HEK293 (cell line): ENCODE measurements at regions not wholly inside any gene's neighbourhood (a gene's known extent, or its start where the extent isn't known, plus 50 kb on each side); places are given as distances from the start of the nearest gene placed in this dataset.

Experiments
- KLF7 ChIP-seq: fragments of 450-650 bp; formaldehyde crosslinking; IDR thresholded peaks from 2 replicates; pipeline ENCODE4 v1.5.1; 2016; ENCODE audit warnings: missing biosample characterization, missing genetic modification characterization, borderline replicate concordance
- MEIS1 ChIP-seq: sonication (generic); formaldehyde crosslinking; IDR thresholded peaks from 2 replicates; pipeline ENCODE4 v1.8.1; 2022; ENCODE audit warnings: missing genetic modification reagents, mild to moderate bottlenecking, borderline replicate concordance
- ZBTB21 ChIP-seq: fragments of 450-650 bp; formaldehyde crosslinking; IDR thresholded peaks from 2 replicates; pipeline ENCODE4 v1.5.1; 2017; ENCODE audit warnings: missing biosample characterization, missing genetic modification characterization
- ZNF16 ChIP-seq: fragments of 450-650 bp; formaldehyde crosslinking; IDR thresholded peaks from 2 replicates; pipeline ENCODE4 v1.5.1; 2016; ENCODE audit warnings: low read depth, missing biosample characterization, missing genetic modification characterization
- ZNF585B ChIP-seq: fragments of 450-650 bp; formaldehyde crosslinking; IDR thresholded peaks from 2 replicates; pipeline ENCODE4 v1.5.1; 2016; ENCODE audit warnings: missing biosample characterization, missing genetic modification characterization
- ZNF629 ChIP-seq: fragments of 450-650 bp; formaldehyde crosslinking; IDR thresholded peaks from 2 replicates; pipeline ENCODE4 v1.5.1; 2017; ENCODE audit warnings: missing biosample characterization, missing genetic modification characterization
- ZNF843 ChIP-seq: fragments of 450-650 bp; formaldehyde crosslinking; IDR thresholded peaks from 2 replicates; pipeline ENCODE4 v1.5.1; 2016; ENCODE audit warnings: missing biosample characterization, missing genetic modification characterization
- TF ChIP-seq, protein P1 (sequence below): fragments of 450-650 bp; formaldehyde crosslinking; IDR thresholded peaks from 2 replicates; pipeline ENCODE4 v1.5.1; 2016; ENCODE audit warnings: missing biosample characterization, missing genetic modification characterization
- TF ChIP-seq, protein P2 (sequence below): fragments of 450-650 bp; formaldehyde crosslinking; IDR thresholded peaks from 2 replicates; pipeline ENCODE4 v1.5.1; 2016; ENCODE audit warnings: missing biosample characterization, missing genetic modification characterization
- TF ChIP-seq, protein P3 (sequence below): fragments of 450-650 bp; formaldehyde crosslinking; IDR thresholded peaks from 2 replicates; pipeline ENCODE4 v1.5.1; 2016; ENCODE audit warnings: missing biosample characterization, missing genetic modification characterization
- TF ChIP-seq, protein P4 (sequence below): fragments of 450-650 bp; formaldehyde crosslinking; IDR thresholded peaks from 2 replicates; pipeline ENCODE4 v1.5.1; 2016; ENCODE audit warnings: missing biosample characterization, missing genetic modification characterization, low read depth

DNA sequence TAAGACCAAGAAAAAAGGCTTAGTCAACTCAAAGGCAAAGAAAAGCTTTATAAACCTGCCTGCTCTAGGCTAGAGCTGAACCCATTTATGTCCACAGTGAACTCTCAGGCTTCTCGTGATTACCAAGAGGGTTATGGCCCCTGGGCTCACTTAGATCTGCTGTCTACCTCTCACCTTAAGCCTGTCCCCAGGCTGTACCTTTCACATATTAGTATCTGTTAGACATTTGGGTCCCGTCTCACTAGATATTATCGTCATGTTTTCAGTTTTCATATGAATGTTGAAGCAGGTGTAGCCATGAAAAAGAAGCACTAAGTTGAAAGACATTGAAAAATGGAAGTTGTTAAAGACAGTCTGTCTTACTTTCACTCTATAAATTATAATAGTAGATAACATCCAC, 75.2 kb upstream of the COX7C start:
- TF ChIP-seq, protein P1, sequence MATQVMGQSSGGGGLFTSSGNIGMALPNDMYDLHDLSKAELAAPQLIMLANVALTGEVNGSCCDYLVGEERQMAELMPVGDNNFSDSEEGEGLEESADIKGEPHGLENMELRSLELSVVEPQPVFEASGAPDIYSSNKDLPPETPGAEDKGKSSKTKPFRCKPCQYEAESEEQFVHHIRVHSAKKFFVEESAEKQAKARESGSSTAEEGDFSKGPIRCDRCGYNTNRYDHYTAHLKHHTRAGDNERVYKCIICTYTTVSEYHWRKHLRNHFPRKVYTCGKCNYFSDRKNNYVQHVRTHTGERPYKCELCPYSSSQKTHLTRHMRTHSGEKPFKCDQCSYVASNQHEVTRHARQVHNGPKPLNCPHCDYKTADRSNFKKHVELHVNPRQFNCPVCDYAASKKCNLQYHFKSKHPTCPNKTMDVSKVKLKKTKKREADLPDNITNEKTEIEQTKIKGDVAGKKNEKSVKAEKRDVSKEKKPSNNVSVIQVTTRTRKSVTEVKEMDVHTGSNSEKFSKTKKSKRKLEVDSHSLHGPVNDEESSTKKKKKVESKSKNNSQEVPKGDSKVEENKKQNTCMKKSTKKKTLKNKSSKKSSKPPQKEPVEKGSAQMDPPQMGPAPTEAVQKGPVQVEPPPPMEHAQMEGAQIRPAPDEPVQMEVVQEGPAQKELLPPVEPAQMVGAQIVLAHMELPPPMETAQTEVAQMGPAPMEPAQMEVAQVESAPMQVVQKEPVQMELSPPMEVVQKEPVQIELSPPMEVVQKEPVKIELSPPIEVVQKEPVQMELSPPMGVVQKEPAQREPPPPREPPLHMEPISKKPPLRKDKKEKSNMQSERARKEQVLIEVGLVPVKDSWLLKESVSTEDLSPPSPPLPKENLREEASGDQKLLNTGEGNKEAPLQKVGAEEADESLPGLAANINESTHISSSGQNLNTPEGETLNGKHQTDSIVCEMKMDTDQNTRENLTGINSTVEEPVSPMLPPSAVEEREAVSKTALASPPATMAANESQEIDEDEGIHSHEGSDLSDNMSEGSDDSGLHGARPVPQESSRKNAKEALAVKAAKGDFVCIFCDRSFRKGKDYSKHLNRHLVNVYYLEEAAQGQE (tag by site-specific recombination): no peak
- TF ChIP-seq ZNF843 (tag by site-specific recombination): no peak
- TF ChIP-seq, protein P2, sequence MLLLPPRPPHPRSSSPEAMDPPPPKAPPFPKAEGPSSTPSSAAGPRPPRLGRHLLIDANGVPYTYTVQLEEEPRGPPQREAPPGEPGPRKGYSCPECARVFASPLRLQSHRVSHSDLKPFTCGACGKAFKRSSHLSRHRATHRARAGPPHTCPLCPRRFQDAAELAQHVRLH (tag by site-specific recombination): no peak
- TF ChIP-seq, protein P3, sequence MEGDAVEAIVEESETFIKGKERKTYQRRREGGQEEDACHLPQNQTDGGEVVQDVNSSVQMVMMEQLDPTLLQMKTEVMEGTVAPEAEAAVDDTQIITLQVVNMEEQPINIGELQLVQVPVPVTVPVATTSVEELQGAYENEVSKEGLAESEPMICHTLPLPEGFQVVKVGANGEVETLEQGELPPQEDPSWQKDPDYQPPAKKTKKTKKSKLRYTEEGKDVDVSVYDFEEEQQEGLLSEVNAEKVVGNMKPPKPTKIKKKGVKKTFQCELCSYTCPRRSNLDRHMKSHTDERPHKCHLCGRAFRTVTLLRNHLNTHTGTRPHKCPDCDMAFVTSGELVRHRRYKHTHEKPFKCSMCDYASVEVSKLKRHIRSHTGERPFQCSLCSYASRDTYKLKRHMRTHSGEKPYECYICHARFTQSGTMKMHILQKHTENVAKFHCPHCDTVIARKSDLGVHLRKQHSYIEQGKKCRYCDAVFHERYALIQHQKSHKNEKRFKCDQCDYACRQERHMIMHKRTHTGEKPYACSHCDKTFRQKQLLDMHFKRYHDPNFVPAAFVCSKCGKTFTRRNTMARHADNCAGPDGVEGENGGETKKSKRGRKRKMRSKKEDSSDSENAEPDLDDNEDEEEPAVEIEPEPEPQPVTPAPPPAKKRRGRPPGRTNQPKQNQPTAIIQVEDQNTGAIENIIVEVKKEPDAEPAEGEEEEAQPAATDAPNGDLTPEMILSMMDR (tag by site-specific recombination): no peak
- no peak for TF ChIP-seq ZBTB21 (tag by site-specific recombination)
- no peak for TF ChIP-seq MEIS1
- TF ChIP-seq ZNF629 (tag by site-specific recombination): no peak
- TF ChIP-seq KLF7 (tag by site-specific recombination): no peak
- TF ChIP-seq, protein P4, sequence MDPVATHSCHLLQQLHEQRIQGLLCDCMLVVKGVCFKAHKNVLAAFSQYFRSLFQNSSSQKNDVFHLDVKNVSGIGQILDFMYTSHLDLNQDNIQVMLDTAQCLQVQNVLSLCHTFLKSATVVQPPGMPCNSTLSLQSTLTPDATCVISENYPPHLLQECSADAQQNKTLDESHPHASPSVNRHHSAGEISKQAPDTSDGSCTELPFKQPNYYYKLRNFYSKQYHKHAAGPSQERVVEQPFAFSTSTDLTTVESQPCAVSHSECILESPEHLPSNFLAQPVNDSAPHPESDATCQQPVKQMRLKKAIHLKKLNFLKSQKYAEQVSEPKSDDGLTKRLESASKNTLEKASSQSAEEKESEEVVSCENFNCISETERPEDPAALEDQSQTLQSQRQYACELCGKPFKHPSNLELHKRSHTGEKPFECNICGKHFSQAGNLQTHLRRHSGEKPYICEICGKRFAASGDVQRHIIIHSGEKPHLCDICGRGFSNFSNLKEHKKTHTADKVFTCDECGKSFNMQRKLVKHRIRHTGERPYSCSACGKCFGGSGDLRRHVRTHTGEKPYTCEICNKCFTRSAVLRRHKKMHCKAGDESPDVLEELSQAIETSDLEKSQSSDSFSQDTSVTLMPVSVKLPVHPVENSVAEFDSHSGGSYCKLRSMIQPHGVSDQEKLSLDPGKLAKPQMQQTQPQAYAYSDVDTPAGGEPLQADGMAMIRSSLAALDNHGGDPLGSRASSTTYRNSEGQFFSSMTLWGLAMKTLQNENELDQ (tag by site-specific recombination): no peak
- TF ChIP-seq ZNF585B (tag by site-specific recombination): no peak
- no peak for TF ChIP-seq ZNF16 (tag by site-specific recombination)
